ENCODE measurements at regions not wholly inside any gene's neighbourhood (a gene's known extent, or its start where the extent isn't known, plus 50 kb on each side); places are given as distances from the start of the nearest gene placed in this dataset.

DNA sequence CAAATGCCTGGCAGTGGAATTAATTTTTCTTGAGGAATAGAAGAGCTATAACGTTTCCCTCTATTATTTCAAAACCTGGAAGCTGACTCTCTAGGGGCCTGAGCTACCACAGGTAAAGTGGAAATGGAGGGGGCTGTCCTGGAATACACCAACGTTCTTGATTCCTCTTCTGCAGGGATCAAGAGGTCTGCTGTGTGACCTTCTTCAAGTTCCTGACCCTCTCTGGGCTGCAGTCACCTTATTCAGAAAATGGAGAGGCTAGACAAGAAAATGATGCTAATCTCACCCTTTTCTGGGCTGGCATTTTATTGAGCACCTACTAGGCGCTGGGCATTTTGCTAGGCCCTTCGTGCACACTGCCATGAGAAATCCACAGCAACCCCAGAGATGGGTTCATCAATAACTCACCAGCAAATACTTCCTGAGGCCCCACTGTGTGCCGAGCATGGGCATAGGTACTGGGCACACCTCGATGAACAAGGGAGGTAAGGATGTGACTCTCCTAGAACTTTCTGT lies 55.2 kb upstream of the DLK1 start:
- TF ChIP-seq POLR2A (IDR thresholded peaks at IDR 0.05): no peak
- TF ChIP-seq, protein P1, sequence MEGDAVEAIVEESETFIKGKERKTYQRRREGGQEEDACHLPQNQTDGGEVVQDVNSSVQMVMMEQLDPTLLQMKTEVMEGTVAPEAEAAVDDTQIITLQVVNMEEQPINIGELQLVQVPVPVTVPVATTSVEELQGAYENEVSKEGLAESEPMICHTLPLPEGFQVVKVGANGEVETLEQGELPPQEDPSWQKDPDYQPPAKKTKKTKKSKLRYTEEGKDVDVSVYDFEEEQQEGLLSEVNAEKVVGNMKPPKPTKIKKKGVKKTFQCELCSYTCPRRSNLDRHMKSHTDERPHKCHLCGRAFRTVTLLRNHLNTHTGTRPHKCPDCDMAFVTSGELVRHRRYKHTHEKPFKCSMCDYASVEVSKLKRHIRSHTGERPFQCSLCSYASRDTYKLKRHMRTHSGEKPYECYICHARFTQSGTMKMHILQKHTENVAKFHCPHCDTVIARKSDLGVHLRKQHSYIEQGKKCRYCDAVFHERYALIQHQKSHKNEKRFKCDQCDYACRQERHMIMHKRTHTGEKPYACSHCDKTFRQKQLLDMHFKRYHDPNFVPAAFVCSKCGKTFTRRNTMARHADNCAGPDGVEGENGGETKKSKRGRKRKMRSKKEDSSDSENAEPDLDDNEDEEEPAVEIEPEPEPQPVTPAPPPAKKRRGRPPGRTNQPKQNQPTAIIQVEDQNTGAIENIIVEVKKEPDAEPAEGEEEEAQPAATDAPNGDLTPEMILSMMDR (IDR thresholded peaks at IDR 0.05): no peak
